Stimulated activated CD4-positive, alpha-beta T cell treated with anti-CD3 and anti-CD28 coated beads, Interleukin-4, amount 100 ng/mL, for 4 hours (primary cell): ENCODE measurements at regions not wholly inside any gene's neighbourhood (a gene's known extent, or its start where the extent isn't known, plus 50 kb on each side); places are given as distances from the start of the nearest gene placed in this dataset.

Experiments used
- DNase-seq, 2 experiments: peaks; one replicate each; pipeline ENCODE4 v3.0.0-alpha.2; 2020

DNA sequence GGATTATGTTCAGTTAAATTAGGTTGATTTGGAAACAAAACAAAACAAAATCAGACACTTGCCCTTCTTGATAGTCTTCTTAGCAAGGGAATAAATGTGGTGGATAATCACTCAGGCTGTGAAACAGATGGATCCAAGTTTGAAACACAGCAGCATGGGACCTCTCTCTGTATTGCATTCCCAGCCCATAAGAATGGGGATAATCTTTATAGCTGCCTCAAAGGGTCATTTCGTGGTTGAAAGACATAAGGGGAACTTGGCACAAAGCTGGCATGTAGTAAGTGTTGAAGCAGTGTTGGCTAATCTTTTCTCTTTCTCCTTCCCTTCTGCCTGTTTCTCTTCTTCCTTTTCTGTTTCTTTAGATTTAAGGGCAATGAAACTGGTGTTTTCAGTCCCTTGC is 333.9 kb upstream of the TLE4 start:
- DNase-seq: no peak

DNA sequence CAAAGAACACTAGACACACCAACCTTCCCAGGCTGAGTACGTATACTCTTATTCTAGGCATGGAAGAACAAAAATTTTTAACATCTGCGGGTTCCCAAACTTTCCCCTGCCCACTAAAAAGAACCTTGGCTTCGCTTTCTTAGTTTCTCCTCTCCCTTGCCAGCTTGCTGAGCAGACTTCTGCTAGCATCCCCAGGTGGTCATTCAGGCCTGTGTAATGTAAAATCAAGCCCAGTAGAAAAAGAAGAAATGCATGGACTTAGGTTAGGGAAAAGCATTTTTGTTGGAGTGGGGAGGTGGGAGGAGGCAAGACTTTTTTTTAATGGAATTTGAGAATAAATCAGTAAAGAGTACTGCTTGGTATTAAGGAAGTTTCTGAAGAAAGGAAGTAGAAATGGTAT is 331.0 kb upstream of the TLE4 start:
- no peak for DNase-seq

DNA sequence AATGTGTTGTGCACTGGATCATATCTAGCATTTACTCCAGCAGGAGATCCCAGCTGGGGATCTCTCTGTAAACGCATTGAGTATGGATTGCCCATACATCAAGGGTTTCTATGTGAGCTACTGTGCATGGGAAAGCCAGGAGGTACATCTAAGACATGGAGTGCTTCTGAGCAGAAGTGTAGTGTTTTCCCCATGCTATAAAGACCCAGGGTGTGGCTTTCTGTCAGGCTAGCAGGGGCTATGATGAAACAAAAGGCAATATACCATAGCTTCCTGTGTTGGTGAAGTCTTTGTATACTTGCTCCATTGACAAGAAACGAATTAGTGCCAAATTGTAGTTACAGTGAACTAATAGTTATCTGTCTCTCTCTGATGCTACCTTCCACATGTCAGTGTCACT is 329.3 kb upstream of the TLE4 start:
- no peak for DNase-seq

DNA sequence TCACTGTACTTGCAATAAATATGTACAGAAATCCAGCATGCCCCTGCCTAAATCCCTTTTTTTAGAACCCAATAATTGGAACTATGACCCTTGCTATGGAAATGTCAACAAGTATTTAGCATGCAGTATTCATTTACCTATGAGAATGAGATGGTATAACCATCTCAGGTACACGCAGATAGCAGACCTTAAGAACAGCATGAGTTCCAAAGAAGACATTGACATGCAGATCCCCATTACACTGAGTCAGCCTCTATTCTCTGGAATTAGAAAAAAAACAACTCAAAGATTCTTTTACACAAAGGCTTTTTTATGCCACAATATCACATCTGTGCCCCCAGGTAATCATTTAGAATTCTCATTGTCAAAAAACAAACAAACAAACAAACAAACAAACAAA is 325.6 kb upstream of the TLE4 start:
- DNase-seq: no peak

DNA sequence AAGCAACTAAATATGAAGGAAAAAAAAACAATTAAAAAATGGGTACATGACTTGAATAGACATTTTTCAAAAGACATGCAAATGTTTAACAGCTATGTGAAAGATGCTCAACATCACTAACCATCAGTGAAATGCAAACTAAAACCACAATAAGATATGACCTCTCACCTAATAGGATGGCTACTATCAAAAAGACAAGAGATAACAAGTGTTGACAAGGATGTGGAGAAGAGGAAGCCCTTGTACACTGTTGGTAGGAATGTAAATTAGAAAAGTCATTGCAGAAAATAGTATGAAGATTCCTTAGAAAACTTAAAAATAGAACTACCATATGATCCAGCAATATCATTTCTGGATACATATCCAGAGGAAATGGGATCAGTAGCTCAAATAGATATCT is 324.7 kb upstream of the TLE4 start:
- DNase-seq: no peak

DNA sequence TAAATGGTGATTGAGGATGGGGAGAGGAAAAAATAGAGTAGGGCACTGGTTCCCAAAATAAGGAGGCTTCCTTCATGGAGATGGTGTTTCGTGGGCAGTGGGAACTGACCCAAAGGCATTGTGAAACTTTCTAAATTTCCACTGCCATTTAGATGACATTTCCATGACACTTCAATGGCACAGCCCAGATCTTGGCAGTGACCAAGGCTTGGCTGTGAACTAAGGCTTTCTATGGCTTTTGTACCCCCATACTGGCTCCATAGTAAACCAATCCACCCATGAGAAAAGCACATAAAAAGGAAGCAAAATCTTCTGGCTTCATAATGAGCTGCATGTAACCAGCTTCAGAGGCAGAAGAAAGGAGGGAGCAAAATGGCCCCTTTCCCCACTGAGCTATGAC is 321.0 kb upstream of the TLE4 start:
- DNase-seq: no peak

DNA sequence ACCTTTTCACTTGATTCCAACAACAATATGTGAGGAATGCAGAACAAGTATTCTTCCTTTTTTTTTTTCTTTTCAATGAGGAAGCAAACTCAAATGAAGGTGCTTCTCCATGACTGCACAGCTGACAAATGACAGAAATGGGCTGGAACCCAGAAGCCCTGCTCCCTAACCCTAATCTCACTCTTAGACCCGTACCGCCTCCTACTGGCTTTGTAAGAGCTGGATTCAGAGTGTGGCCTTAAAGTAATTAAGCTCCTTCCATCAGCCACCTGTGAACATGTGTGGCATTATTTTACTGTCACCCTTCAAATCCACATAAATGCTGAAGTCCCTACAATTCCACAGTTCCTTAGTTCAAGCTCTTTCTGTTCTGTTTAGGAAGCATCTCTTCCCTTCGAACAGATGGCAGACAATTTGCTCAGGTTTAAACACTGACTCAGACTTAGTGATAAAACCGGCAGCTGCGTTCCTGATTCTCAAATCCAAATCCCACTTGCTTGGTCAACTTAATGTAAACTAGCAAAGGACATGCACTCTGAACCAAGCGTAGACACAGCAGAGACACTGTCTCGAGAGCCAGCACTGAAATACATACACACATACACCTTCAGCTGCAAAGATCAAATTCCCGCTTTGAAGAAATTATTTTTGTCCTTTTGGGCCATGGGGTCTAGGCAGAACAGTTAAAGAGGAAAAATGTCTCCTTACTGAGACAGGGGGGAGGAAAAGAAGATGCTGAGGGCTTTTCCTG is 316.7 kb upstream of the TLE4 start:
- DNase-seq: no peak

DNA sequence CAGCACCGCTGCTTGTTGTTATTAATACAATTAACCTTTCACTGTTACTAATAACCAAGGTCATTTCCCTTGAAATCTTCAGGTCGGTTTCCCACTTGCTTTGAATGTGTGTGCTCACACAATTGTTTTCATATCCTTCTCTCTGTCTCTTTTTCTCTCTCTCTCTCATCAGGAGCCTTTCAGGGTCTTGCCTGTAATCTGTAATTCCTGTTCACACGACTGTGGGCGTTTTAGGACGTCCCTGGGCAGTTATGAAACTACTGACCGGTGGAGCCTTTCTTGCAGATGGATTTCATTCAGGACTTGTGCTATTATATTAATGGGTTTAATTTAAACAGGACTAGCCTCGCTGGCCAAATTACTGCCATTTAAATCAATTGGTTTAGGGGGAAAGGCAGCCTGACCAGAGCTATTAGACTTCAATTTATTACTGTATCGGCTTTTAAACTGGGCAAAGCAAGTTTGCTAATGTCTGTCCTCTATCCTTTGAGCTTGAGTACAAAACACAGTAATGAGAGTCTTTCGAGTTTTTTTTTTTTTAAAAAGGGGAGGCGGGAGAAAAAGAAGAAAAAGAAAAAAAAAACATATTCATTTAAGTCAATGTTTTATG is 316.0 kb upstream of the TLE4 start:
- DNase-seq: no peak

DNA sequence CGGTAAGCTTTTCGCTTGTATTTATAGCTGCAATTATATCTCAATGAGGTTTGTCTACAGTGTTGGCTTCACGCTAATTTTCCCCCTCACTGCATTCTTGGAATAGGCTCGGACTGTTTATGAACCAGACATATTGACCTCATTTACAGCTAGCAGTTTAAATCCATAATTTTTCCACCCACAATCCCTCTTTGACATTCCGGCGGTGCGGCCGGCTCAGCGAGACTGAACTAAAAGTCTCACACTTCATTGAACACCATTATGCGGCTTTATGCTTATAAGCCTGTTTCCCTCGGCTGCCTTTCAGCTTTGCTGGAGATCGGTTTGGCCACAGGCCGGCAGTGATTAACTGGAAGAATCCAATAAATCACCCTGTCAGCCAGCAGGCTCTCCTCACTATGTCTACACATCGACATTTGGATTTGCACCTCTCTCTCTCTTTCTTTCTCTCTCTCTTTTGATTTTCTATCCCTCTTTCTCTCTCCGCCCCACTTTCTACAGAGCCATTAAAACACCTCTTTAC is 315.0 kb upstream of the TLE4 start:
- no peak for DNase-seq

DNA sequence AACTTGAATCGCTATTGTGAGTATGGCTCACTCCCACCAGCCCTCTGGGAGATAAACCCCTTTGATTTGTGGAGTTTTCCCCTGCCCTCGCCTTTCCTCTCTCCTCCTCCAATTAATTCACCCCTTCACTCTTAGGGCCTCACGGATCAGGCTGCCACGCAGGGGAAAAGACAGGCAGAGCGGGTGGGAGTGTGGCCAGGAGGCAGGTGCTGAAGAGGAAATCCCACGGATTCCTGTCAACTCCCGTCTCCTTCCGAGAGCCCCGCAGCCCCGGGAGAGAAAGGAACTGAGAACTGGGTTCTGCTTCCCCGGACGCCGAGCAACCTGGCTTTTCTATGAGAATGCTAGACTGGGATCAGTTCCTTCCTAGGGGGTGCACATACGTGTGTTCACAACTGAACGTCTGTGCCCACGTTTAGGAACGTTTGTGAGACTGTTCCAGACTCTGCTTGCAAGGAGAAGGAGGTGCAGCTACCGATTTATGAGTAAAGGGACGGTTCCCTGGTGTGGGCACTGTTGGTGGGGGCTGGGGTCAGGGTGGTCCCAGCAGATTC is 314.5 kb upstream of the TLE4 start:
- no peak for DNase-seq

DNA sequence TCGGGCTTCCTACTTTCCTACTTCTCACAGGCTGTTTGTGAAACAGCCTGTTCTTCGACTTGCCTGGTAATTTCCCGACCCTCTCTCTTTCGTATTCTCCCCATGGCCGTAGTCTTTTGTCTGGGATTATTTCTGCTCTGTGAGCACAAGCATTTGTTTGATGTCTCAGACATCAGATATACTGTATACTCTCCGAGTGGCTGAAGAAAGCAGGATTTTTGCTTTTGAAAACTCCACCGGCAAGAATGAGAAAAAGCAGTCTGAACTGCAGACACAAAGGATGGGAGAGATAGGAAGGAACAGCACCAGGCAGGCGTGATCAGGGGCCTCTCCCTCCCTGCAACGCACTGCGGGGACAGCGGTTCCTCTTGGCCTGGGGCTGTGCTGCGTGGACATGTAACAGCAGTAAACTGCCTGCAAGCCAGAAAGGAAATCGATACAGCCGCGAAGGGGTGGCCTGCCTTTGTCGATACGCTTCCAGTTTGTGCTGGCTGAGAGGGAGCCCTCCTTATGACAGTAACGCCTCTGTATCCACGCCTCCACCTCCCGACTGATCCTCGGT is 313.9 kb upstream of the TLE4 start:
- DNase-seq: no peak

DNA sequence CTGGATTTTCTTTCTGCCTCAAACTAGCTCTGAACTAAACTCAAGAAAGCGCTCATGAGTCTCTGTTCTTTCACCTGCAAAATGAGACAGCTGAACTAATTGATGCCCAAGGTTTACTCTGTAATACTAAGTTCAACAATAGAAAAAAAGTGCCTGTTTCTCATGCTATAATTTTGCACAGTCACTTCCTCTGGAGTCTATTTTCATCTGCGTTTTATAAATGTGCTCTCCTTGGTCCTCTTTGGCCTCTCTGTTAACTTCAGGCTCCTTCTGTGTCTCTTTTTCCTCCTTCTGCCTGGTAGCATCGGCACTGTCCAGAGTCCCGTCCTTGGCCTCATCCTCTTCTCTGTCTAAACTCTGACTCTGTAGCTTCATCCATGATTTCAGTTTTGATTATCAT is 311.9 kb upstream of the TLE4 start:
- DNase-seq: no peak

DNA sequence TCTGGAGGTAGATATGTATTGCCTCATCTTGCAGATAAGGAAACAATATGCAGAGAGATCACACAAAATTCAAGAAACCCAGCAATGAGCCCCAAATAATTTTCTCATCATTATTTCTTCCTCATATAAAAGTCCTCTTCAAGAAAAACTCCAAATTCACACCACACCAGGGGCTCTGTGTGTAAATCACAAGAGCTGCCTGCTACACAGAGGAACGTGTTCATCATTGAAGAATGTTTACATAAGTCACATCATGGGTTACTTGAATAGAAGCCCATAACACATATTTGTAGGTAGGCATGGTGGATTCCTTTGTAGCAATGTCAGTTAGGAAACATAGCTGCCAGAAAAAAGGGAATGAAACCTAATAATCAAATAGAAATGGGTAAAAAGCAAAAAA is 308.1 kb upstream of the TLE4 start:
- no peak for DNase-seq

DNA sequence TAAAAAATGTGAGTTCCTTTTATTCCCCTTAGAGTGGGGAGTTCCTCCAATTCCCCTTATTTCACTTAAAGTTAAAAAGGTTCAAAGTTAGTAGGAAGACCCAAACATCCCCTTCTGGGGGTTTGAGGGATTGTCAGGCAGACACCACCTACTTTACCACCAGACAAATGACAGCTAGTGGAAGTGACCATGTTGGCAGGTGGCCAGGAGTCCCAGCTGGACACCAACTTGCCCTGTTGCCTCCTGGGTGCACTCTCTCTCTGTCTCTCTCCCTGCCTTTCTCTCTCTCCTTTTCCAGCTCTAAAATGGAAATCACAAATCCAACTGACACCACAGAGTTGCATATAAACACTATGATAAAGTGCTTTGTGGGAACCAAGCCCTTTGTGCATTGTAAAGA is 307.7 kb upstream of the TLE4 start:
- no peak for DNase-seq

DNA sequence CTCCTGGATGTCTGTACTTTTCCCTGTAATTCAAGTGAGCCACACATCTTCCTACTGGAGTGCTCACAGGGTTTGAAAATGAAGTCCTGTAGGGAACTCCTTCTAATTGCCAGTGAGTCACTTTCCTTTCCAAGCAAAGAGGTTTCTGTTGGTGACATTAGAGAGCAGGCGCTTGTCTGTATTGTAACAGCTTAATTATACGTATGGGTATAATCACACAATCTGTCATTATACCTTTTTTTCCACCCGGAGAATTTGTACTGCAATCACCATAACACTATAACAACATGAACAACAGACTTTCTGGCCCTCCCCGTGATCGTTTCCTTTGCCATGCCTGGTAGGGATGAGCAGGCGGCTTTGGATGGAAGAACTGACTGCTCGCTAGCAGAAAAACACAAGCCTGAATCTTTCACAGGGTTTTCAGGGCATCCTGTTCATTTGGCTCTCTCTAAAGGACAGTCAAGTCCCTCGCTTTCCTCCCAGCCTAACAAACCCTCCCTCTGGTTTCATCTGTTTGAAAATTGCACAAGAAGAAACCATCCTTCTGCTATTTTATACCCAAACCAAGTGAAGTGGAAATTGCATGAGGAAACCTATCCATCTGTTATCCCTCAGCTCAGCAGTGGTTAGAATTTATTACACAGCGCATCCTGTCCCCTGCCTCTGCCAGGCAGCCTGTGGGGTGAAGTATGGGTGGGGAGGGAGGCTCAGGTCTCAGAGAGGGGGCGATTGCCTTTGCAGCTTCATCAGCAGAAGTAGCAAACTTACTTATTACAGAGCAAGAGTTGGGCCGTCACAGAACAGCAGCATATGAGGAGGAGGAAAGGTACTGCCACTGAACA is 307.0 kb upstream of the TLE4 start:
- no peak for DNase-seq

DNA sequence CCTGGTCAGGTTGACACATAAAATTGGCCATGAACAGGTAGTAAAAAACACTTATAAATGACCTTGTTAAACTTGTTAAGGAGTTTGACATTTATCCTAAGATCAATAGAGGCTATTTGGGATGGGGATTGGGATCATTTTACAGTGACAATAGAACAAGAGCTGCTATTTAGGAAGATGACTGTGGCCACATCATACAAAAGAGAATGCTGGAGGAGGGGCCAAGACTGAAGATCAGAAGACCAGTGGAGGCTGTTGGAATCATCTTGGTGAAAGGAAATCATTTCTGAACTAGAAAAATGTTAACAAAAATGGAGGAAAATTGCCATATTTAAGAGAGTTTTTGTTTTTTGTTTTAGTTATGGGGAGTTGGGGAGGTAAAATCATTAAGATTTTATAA is 304.8 kb upstream of the TLE4 start:
- DNase-seq: no peak

DNA sequence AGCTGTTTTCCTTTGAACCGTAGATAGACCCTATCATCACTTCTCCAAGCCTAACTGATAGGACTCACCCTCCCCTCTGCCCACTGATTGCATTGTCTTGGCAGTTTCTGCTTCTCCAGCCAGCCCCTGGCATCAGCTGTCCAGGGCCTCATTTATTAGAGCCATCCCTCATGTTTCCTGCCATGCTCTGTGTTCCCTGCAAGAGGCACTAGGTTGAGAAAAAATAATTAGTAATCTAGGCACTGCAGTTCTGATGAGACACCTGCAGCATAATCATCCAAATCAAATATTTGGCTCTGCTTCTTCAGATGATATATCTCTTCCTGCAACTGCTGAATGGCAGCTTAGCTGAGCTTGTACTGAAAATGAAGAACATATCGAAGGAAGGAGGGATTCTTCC is 303.0 kb upstream of the TLE4 start:
- no peak for DNase-seq

DNA sequence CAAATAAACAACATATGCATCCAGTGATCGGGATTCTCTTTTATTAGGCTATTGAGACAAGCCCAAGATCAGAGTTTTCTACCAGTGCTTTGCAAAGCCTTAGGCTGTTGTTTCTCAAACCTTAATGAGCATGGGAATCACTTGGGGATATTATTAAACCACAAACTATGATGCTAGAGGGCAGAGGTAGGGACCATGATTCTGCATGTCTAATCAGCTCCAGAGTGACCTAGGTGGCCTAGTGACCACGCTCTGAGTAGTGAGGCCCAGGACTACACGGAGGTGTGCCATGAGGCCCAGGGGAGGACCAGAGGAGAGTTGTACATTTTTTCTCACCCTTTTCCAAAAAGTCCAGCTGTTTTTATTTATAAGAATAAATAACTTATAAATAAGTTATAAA is 298.5 kb upstream of the TLE4 start:
- DNase-seq: no peak

DNA sequence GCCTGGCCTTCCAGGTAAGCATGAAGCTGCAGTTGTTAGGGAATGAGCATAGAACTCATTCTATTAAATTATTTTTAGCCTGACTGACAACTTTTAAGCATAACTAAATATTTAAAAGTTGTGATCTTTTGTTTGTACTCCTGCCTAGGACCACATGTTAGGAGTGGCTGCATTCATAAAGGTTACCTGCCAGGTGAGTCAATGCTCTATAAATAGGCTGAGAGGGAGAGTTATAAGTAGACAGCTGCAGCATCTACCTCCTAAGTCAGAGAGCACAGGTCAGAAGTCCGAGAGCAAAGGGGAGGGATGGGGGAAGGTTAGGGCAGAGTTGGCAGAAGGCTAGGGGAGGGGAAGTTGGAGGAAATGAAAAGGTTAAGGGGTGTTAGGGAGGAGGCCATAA is 292.4 kb upstream of the TLE4 start:
- no peak for DNase-seq

DNA sequence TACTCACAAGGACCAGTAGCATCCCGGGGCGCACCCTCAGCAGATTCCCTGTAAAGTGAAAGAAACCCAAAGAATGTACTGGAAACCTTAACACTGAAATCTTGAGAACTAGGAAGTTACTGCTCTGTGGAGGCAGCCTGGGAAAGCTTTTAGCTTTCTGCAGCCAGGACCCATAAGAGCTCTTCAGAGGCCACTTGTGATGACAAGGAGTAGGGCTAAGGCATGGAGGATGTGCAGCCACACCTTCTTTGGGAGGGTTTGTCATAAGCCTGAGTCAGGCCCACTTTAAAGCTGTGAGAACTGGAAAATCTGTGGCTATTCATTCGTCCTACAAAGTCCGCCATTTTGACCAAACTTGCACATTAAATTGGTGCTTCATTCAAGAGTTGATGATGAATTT is 291.1 kb upstream of the TLE4 start:
- DNase-seq: no peak

DNA sequence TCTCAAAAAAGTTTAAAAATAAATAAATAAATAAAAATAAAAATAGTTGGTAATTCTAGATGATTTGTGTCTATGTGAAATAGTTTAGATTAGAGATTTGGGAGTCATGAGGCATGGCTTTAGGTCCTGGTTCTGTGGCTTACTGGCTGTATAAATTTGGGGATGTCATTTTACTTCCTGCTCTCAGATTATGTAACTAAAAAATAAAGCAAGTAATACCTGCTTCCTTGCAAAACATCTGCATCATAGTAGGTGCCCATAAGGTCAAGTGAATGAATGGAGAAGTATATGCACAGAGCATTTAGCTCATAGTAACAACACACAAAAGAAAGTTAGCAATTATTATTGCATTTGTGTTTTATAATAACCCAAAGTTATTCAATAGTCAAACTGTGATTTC is 287.7 kb upstream of the TLE4 start:
- DNase-seq: no peak

DNA sequence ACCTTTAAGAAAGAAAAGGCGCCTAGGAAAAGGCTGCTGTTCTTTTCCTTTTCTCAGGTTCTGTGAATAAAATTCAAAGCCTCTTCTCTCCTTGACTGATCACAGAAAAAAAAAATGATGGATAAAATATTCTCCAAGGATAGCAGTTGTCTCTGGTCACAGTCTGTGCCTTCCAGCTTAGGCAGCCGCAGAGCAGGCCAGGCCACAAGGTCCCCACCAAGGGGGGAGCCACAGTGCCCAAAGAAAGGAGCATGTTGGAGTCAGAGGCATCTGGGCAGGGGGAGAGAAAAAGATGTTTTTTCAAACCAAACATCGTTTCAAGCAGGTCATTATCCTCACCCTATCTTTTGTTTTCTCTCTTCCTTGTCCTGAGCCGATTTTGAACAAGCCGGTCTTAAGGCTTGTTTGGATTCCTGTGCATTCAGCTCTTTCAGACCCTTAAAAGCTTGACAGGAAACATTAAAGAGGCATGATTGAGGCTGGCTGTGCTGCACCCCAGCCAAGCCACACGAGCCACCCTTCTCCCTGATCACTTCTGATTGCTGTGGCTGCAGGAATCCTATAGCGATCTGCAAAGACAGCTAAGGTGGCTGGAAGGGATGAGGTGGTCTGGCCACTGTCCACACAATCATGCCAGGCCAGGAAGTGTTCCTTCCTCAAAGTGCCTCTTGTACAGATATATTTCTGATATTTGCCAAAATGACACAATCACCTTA is 284.6 kb upstream of the TLE4 start:
- no peak for DNase-seq
